HG02798 (cell line): ENCODE measurements at regions not wholly inside any gene's neighbourhood (a gene's known extent, or its start where the extent isn't known, plus 50 kb on each side); places are given as distances from the start of the nearest gene placed in this dataset.

Experiments
- ATAC-seq: cut with Tn5 transposase; IDR thresholded peaks from one replicate; pipeline ENCODE4 v1.9.1; 2021; ENCODE audit warnings: mild to moderate bottlenecking; ENCODE audit not compliant: unreplicated experiment, poor library complexity

DNA sequence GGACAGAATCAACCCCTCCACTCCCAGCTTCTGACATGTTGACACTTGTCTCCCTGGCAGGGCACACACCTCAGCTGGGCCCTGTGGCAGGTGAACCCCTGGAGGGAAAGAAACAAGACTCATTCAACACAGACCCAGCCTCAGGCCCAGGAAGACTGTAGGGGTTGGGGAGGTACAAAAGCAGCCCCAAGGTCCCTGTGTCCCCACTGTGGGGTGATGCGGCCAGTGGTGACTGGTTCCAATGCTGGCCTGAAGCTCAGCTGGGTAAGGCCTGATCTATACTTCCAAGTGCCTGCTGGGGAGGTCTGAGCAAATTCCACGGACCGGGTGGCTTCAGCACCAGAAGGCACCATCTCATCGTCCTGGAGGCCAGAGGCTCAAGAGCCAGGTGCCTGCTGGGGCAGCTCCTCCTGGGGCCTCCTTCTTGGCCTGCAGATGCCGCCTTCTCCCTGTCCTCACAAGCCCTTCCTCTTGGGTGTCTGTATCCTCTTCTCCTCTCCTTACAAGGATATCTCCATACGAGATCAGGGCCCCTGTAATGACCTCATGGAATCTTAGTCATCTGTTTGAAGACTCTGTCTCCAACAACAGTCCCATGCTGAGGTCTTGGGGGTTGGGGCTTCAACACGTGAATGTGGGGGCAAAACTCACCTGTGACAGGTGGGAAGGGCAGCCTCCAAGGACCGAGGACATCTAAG lies 1492.1 kb downstream of the BRD1 start:
- ATAC-seq, result no peak

DNA sequence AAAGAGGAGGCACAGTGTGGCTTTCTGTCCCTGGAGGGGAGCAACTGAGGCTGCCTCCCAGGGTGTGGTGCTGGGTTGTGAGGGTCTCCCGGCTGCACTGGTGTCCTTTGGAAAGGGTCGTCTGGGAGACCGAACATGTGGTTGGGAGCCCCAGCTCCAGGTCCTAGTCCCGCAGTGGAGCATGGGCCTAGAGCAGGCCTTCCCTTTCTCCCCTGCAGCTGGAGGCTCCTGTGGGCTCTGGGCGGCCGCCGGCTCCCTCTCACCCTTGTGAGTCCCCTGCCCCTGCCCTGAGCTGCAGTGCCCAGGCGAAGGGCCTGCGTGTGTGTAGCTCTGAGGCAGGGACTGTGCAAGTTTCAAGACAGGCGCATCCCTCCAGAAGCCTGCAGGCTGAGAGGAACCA lies 1492.7 kb downstream of the BRD1 start:
- ATAC-seq, result no peak

DNA sequence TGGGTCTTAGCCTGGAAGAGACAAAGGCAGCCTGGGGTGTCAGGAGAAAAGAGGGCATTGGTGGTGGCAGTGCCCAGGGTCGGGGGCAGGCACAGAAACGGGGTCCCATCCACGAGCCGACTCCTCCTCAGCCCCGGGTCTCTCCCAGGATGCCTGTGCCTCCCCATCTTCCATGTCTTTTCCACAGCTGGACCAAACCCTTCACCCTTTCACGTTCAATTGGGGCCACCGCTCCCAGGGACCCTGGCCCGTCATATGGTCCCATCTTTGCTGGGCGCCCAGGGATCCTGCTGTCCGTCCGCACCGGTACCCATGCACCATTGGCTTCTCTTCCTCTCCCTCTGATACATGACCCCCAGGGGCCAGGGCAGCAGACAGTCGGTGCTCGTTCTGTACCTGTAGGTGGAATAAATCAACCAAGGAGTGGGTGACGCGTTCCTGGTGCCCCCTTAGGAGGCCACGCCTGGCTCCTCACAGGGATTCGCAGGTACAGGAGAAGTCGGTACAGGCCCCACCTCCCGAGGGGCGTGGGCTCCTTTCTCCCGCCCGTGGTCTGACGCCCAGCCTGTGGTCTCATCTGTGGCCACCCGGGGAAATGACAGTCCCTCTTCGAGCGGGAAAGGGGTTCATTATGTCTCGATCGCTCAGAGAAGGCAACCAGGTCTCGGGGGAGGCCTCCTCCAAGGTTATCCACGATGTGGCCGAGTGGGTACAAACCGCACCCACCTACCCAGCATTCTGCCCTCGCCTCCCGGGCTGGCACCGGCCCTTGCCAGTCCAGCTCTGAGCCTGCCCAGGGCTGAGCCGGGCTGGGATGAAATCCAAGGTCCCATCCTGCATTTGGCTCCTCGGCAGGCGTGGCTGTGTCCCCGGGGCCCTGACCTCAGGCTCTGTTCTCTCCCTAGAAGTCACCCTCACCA lies 1493.6 kb downstream of the BRD1 start:
- no peak for ATAC-seq

DNA sequence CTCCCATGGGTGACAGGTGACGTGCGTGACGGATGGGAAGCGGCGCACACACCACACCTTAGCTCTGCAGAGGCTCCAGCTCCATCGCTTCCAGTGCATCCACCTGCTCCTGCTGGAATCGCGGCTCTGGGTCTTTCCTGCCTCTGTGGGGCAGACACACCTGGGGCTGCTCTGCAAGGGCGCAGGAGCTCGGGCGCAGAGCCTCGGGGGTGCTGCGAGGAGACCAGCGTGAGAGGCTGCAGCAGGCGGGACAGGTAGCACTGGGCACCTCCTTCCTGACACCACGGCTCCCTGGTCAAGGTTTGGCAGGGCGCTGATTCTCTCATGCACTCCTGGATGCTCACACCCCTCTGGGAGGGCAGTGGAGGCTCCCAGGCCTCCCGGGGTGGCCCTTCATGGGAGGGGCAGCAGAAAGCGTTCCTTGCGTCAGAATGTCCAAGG lies 1494.3 kb downstream of the BRD1 start:
- ATAC-seq, result no peak

DNA sequence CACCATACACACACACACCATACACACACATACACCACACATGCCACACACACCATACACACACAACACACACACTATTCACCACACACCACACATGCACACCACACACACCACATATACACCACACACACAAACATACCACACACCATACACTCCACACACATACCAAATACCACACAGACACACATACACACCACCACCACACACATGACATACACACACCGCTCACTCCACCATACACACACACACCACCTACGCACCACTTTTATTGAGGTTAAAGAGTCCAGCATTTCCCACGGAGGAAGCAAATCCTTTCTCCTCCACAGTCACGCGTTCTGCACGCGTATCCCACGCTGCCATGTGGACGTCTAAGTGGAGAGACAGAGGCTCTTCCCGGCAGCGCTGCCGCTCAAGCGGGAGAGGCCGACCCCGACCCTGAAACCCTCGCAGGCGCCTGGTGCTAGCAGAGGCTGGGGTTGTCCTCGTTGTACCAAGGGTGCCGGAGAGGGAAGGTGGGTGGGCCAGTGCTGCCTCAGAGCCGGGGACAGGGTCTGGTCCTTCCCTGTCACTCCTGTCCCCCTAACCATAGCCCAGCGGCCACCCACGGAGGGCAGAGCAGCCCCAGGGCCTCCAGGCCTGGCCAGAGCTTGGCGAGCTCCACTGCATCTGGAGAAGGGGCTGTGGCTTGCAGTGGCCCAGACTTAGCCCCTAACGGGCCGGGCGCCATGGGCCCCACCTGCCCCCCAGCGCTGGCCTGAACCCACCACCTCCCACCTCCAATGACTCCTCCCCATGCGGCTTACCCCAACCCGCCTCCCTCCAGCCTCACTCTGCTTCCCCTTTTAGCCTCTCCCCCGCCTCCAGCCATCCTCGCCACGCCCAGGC lies 1495.0 kb downstream of the BRD1 start:
- ATAC-seq, result no peak

DNA sequence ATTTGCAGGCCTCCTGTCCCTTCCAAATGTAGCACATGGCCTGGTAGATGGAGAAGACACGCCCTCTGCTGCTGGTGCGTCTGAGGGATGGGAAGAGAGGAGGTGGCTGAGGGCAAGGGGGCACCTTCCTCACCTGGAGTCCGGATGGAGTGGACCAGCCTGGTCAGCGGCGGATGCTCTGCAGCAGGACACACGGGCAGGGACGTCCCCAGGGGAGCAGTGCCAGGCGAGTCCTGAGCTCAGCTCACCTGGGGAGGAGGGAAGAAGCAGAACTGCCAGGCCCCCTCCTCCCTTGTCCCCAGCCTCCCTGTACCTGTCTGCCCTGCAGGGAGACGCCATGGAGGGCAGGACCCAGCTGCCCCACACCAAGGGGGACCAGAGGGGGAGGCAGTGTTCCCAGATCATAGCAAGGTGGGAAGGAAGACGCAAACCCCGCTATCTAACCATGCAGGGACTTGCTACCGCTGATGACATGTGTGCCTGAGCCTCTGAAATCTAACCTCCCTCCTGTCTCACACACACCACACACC lies 1495.9 kb downstream of the BRD1 start:
- no peak for ATAC-seq

DNA sequence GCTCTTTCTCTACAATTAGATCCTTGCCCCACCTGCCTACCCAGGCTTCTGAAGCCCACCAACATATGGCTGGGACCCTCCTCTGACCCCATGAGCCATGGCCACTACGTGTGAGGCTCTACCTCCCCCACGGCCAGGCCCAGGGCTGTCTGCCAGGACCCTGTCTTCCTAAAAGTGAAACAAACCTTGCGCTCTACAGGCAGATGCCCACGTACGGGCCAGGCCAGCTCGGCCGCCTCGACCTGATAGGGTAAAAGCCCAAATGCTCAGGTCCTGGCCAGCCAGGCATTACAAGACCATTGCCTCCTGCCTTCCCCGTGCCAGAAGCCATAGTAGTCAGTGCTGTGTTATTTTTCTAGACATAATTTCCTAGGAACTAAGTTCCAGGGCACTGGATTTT lies 1496.4 kb downstream of the BRD1 start:
- no peak for ATAC-seq

DNA sequence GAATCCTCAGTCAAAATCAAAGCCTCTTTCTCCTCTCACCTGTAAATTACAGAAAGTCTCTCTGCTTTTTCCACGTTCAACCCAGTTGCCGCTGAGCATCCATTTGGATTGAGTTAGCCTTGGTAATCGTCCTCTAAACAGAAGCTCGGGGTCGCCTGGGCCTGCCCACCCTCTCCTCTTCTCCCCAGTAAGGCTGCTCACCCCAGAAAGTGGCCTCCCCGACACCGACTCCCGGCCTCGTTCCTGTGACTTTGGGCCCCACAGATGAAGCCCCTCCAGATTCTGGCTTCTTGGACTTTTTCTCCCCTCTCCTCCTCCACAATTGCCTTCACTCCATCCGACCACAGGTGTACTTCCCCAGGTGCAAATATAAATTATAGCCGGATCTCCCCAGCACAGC lies 1500.0 kb downstream of the BRD1 start:
- ATAC-seq, result no peak

DNA sequence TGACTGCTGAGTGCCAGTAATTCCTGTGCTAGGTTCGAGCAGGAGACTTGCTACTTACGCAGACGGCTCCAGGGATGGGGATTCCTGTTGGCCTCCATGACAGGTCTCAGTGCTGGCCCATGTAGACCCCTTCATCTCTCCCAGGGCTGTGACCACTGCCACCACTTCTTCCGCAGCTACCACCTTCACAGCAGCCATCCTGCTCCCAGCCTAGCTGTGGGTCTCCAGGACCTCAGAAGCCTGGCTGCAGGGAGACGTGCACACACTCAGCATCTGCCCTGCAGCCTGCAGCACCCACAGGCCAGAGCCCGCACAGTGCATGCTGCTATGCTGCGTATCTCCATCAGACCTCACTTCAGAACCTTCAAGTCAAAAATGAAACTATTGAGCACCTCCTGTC lies 1503.9 kb downstream of the BRD1 start:
- ATAC-seq, result no peak

DNA sequence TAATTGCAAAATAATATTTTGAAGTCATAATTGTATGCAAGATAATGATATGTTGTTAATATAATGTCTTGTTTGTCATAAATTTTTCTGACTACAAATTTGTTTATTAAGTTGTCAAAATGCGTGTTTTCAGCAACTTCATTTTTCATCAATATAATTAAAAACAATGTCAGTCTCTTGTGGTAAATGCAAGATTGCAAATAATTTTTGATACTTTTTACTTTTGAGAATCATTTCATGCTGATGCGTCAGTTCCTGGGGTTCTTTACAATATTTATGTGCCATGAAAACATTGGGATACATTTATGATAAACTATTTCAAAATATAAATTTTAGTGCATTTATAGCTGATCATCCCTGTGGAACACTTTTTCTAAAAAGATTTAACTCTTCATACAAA lies 1504.8 kb downstream of the BRD1 start:
- ATAC-seq, result no peak

DNA sequence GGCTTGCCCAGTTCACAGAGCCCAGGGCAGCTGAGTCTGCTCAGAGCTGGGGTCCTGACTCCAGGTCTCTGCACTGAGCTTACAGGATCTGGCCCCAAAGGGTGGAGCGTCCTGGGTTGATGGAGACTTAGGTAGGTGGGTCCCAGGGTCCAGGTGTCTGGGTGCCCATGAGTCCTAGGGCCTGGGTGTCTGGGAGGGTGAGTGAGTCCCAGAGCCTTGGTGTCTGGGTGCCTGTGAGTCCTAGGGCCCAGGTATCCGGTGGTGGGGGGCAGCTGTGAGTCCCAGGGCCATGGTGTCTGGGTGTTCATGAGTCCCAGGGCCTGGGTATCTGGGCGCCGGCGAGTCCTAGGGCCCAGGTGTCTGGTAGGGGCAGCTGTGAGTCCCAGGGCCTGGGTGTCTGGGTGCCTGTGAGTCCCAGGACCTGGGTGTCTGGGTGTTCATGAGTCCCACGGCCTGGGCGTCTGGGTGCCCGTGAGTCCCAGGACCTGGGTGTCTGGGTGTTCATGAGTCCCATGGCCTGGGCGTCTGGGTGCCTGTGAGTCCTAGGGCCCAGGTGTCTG lies 1505.6 kb downstream of the BRD1 start:
- no peak for ATAC-seq

DNA sequence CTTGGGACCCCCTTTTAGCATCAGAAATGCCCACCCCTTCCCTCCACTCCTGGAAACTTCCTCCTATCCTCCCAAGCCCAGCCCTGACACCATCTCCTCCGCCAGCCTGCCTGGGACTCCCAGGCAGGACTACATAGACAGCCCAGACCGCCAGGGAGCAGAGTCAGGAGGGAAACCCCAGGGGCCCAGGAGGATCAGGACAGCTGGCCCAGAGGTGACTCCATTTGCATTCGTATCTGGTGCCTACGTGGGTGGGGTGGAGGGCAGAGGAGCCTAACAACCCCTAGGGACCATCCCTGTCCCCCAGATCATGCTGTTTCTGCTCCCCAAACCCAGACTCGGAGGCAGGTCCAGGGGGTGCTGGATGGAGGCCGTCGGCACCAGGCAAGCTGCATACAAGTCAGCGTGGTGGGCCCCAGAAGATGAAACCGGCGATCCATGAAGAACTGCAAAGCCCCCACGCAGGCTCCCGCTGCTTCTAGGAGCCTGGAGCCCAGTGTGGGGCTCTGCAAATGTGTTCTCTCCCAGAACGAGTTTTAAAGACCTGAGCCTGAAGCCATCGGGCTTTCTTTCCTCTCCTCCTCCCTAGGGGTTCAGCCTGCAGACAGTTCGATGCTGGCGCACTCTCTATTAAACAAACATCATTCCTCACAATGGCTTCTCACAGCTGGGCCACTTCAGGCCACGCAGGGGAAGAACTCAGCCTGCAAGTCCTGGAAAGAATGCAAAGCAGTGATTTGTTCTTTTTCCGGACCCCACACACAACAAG lies 1506.8 kb downstream of the BRD1 start:
- no peak for ATAC-seq

DNA sequence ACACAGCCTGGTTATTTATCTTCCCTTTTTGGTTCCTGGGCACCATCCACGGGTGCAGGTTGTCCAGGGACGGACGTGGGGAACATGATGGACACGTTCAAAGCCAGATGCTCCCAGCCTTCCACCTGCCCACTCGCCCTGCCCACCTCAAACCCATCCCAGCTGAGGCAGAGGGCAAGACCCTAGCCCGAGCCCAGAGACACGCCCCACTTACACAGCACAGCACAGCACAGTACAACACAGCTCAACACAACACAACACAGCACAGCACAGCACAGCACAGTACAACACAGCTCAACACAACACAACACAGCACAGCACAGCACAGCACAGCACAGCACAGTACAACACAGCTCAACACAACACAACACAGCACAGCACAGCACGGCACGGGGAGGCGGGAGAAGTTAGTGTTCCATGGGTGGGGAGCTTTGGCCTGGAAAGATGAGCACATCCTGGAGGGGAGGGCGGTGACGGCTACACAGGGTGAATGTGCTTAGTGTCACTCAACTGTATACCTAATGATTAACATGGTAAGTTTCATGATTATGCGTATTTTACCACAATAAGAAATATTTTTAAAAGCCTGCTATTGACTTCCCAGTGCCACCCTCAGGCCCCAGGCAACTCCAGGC lies 1507.5 kb downstream of the BRD1 start:
- ATAC-seq, result no peak

DNA sequence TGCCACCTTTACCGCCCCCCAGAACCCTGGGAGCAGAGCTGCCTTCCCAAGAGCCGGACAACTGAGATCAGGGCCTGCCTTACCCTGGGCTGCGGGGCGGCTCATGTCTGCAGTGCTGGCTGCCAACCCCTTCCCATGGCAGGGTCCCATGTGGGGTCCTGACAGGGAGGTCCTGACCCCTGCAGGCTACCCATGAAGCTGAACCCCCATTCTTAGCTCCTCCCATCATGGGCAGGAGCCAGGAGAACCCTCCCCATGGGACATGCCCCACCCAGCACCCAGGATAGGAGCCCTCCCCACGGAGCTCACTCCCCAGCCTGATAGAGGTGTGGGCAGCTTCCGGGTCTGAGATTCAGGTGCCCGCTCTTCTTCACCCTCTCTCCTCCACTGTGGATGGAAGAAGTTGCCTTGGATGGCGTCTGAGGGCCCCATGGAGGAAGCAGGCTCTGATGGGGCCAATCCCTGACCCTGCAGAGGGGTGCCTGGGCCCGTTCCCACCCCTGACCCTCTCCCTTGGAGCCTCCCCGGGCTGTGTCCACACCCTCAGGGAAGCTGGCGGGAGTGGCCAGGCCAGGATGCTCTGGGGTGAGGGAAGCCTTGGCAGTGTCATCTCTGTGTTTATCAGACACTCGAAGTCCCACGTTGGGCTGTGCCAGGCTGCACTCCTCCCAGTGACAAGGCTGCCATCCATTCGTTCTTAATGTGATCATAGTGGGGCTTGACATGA lies 1508.2 kb downstream of the BRD1 start:
- no peak for ATAC-seq

DNA sequence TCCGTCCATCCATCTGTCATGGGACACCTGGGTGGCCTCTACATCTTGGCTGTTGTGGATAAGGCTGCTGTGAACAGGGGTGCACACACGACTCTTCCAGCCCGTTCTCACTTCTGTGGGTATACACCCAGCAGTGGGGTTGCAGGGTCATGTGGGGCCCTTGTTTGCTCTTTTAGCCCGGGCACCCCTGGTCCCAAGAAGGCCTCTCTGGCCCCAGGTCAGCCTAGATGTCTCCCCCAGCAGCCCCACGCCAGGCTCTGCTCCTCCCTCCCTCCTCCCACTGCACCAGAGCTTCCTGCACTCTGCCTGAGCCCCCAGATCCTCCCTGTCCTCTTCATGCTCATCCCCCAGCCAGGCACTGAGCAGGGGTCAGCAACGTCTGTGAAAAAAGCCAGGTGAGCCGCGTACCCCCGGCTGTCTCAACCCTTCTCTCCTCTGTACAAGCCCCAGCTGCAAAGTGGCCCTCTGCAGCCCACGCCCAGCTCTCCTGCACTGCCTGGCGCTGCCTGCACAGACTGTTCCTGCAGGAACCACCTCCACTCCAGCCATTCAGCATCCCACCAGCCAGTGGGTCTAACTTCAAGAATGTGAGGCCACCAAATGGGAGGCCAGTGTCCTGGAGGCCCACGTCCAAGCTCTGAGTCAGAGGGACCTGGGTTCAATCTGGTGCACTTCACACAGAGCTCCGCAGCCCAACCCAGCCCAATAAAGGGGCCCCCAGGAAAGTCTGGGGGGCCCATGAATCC lies 1508.9 kb downstream of the BRD1 start:
- ATAC-seq, result no peak

DNA sequence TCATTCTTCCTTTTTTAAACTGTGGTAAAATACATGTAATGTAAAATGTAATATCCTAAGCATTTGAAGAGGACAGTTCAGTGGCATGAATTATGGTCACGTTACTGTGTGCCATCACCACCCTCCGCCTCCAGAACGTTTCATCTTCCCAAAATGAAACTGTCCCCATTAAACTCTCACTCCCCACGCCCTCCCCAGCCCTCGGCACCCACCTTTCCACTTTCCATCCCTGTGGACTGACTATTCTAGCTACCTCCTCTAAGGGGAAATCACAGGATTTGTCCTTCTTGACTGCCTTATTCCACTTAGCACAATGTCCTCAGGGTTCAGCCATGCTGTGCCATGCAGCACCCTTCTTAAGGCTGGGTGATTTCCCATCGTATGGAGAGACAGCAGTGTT lies 1509.5 kb downstream of the BRD1 start:
- ATAC-seq, result no peak
